ENCODE measurements at regions not wholly inside any gene's neighbourhood (a gene's known extent, or its start where the extent isn't known, plus 50 kb on each side); places are given as distances from the start of the nearest gene placed in this dataset.

GRCh38 chr9:30484690-30485089 lies 1899.8 kb upstream of the ACO1 start:
- WGBS (ENCODE audit: insufficient coverage, low coverage, low lambda C conversion rate, missing lambda C conversion rate): 60% methylated on average over 2 of the region's 2 CpGs
- no peaks in the 10 kb centered on the region for H3K36me3 ChIP-seq

GRCh38 chr9:30504502-30504905 lies 1879.9 kb upstream of the ACO1 start:
- intact Hi-C loops (cut with DNase I): no loop called here
- ATAC-seq (no peak), DNase-seq (no peak)
- no peaks in the 10 kb centered on the region for H3K9me3 ChIP-seq
- no peak overlapping the region for H3K4me3 ChIP-seq
- no peaks in the 10 kb centered on the region for H3K27me3 ChIP-seq
- H3K4me1 ChIP-seq: no peaks in the 10 kb centered on the region
- H3K36me3 ChIP-seq: no peaks in the 10 kb centered on the region
- no peak overlapping the region for H3K27ac ChIP-seq
- TF ChIP-seq CTCF (IDR thresholded peaks at IDR 0.05) (no peak), POLR2A (IDR thresholded peaks at IDR 0.05) (no peak)
- 53% methylated on average over 1 of the region's 1 CpG for WGBS (ENCODE audit: insufficient coverage, low coverage, low lambda C conversion rate, missing lambda C conversion rate)

More at GRCh38 chr9:30484690-30485089, 1899.8 kb upstream of the ACO1 start:
- no peaks in the 10 kb centered on the region for H3K27me3 ChIP-seq
- H3K9me3 ChIP-seq: no peaks in the 10 kb centered on the region
- H3K4me1 ChIP-seq: no peaks in the 10 kb centered on the region
- H3K4me3 ChIP-seq: no peak overlapping the region
- ATAC-seq (no peak), DNase-seq (no peak)
- intact Hi-C loops (cut with DNase I): no loop called here
- no peak for TF ChIP-seq CTCF (IDR thresholded peaks at IDR 0.05)
- no peak for TF ChIP-seq POLR2A (IDR thresholded peaks at IDR 0.05)
- no peak overlapping the region for H3K27ac ChIP-seq

GRCh38 chr9:30505311-30505710 lies 1879.1 kb upstream of the ACO1 start:
- 19% methylated on average over 1 of the region's 1 CpG for WGBS (ENCODE audit: insufficient coverage, low coverage, low lambda C conversion rate, missing lambda C conversion rate)
- Histone ChIP-seq H3K27ac (no peak overlapping the region), H3K9me3 (no peaks in the 10 kb centered on the region), H3K4me3 (no peak overlapping the region), H3K27me3 (no peaks in the 10 kb centered on the region), H3K36me3 (no peaks in the 10 kb centered on the region), H3K4me1 (no peaks in the 10 kb centered on the region)
- ATAC-seq (no peak), DNase-seq (no peak)
- TF ChIP-seq CTCF (IDR thresholded peaks at IDR 0.05) (no peak), POLR2A (IDR thresholded peaks at IDR 0.05) (no peak)
- intact Hi-C loops (cut with DNase I): no loop called here

- intact Hi-C loops (cut with DNase I): no loop called here
- Histone ChIP-seq H3K4me1 (no peaks in the 10 kb centered on the region), H3K27ac (no peak overlapping the region), H3K36me3 (no peaks in the 10 kb centered on the region), H3K9me3 (no peaks in the 10 kb centered on the region), H3K4me3 (no peak overlapping the region), H3K27me3 (no peaks in the 10 kb centered on the region)
- TF ChIP-seq POLR2A (IDR thresholded peaks at IDR 0.05) (no peak), CTCF (IDR thresholded peaks at IDR 0.05) (no peak)
- WGBS (ENCODE audit: insufficient coverage, low coverage, low lambda C conversion rate, missing lambda C conversion rate): 52% methylated on average over 2 of the region's 2 CpGs
- DNase-seq: no peak
- ATAC-seq: no peak
Measured at GRCh38 chr9:30506749-30507148, 1877.7 kb upstream of the ACO1 start.

GRCh38 chr9:30507166-30507565 lies 1877.3 kb upstream of the ACO1 start:
- DNase-seq (no peak), ATAC-seq (no peak)
- Histone ChIP-seq H3K4me3 (no peak overlapping the region), H3K27ac (no peak overlapping the region), H3K9me3 (no peaks in the 10 kb centered on the region), H3K36me3 (no peaks in the 10 kb centered on the region), H3K27me3 (no peaks in the 10 kb centered on the region), H3K4me1 (no peaks in the 10 kb centered on the region)
- 66% methylated on average over 2 of the region's 2 CpGs for WGBS (ENCODE audit: insufficient coverage, low coverage, low lambda C conversion rate, missing lambda C conversion rate)
- TF ChIP-seq CTCF (IDR thresholded peaks at IDR 0.05): no peak
- no peak for TF ChIP-seq POLR2A (IDR thresholded peaks at IDR 0.05)
- intact Hi-C loops (cut with DNase I): no loop called here

Measured in right lobe of liver (tissue), 6 donors.